ENCODE measurements at regions not wholly inside any gene's neighbourhood (a gene's known extent, or its start where the extent isn't known, plus 50 kb on each side); places are given as distances from the start of the nearest gene placed in this dataset.
A peak's percentile ranks its signal among the peaks of the same experiment; 100 is the strongest.
"Not testable (repeated sequence)": the region's sequence is repeated elsewhere in the genome, so short reads cannot be mapped to it uniquely, and the experiment has no call there.

GRCh38 chr1:219050086-219050821 lies 123.4 kb upstream of the LYPLAL1 start:
- H3K36me3 Mint-ChIP-seq (ENCODE audit: low read depth), result no peaks in the 10 kb centered on the region
- no peak overlapping the region for H3K4me3 Mint-ChIP-seq
- peaks cover 5% of the 10 kb centered on the region for H3K27me3 Mint-ChIP-seq
- H3K9me3 Mint-ChIP-seq, result no peaks in the 10 kb centered on the region
- no peaks in the 10 kb centered on the region for H3K4me1 Mint-ChIP-seq (ENCODE audit: low read depth)
- no peak overlapping the region for H3K27ac Mint-ChIP-seq

DNA sequence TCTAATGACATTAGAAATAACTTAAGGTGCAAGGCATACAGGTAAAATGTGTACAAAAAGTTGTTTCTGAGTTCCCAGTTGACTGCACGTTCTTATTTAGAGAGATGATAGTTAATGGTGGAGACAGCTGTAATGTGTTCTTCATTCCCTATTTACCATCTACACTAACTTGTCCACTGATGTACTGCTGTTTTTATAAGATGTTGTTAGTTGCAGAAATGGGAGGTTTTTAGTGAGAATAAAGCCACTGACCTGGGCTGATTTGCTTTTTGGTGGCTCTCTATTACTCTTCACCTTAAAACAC lies 122.9 kb upstream of the LYPLAL1 start:
- Mint-ChIP-seq H3K27ac (no peak overlapping the region), H3K27me3 (peaks cover 5% of the 10 kb centered on the region), H3K4me1 (ENCODE audit: low read depth) (no peaks in the 10 kb centered on the region), H3K4me3 (no peak overlapping the region), H3K36me3 (ENCODE audit: low read depth) (no peaks in the 10 kb centered on the region), H3K9me3 (no peaks in the 10 kb centered on the region)

DNA sequence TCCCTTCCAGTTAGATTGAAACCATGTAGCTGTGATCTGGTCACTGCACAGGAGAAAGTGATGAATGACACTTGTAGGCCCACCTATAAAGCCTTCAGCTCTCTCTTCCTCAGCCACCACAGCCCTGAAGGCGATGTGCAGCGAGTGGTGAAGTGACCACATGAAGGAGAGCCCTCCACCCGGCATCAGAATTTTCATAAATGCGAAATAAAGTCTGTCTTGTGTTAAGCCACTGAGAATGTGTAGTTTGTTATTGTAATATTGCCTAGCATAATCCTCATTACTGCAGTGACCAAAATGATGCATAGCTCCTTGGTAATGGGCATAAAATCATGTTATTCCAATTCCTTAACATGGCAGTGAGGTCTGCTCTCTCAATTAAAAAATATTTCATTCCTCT lies 122.1 kb upstream of the LYPLAL1 start:
- H3K27me3 Mint-ChIP-seq, result peaks cover 5% of the 10 kb centered on the region
- no peaks in the 10 kb centered on the region for H3K36me3 Mint-ChIP-seq (ENCODE audit: low read depth)
- no peaks in the 10 kb centered on the region for H3K9me3 Mint-ChIP-seq
- no peak overlapping the region for H3K27ac Mint-ChIP-seq
- H3K4me1 Mint-ChIP-seq (ENCODE audit: low read depth), result no peaks in the 10 kb centered on the region
- no peak overlapping the region for H3K4me3 Mint-ChIP-seq

DNA sequence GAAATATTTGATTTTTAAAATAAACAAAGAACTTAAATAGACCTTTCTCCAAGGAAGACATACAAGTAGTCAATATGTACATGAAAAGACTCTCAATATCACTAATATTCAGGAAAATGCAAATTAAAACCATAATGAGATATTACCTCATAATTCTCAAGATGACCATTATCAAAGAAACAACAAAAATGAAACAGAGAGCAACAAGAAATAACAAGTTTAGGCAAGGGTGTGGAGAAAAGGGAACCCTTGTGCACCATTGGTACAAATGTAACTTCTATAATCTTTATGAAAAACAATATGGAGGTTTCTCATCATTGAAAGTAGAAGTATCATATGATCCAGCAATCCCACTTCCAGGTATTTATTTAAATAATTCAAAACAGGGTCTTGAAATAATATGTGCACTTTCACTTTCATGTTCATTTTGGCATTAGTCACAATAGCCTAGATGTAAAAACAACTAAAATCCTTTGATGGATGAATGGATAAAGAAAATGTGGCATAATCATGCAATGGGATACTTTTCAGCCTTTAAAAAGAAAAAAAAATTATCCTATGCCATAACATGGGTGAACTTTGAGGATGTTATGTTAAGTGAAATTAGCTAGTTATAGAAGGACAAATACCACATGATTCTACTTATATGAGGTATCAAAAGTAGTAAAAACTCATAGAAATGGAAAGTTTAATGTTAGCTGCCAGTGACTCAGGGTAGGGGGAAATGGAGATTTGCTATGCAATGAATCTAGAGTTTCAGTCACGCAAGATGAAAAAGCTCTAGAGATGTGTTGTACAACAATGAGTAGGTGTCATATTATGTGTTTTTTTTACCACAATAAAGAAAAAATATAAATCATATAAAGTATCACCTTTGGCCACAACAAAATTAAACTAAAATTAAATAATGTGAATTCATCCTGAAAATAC lies 114.5 kb upstream of the LYPLAL1 start:
- Mint-ChIP-seq H3K4me1 (ENCODE audit: low read depth) (peaks cover 12% of the 10 kb centered on the region), H3K9me3 (peaks cover 4% of the 10 kb centered on the region), H3K27ac (peak overlapping the region; percentile 24), H3K27me3 (peaks cover 3% of the 10 kb centered on the region), H3K36me3 (ENCODE audit: low read depth) (no peaks in the 10 kb centered on the region), H3K4me3 (no peak overlapping the region)

GRCh38 chr1:219060798-219061197 lies 112.9 kb upstream of the LYPLAL1 start:
- Mint-ChIP-seq H3K27ac (no peak overlapping the region), H3K4me1 (ENCODE audit: low read depth) (peaks cover 15% of the 10 kb centered on the region), H3K4me3 (no peak overlapping the region), H3K27me3 (peaks cover 3% of the 10 kb centered on the region), H3K36me3 (ENCODE audit: low read depth) (no peaks in the 10 kb centered on the region), H3K9me3 (peaks cover 4% of the 10 kb centered on the region)

DNA sequence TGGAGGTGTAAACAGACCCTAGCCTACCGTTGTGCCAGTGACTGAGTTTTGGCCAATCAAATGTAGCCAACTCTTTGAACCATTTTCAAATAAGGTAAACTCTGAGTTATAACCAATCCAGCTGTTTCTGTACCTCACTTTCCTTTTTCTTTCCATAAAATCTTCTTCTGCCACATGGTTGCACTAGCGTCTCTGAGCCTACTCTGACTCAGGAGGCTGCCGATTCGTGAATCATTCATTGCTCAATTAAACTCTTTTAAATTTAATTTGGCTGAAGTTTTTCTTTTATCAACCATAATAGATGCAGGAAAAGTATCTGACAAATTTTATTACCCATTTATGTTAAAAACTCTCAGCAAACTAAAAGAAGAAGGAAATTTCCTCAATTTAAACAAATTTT lies 111.5 kb upstream of the LYPLAL1 start:
- Mint-ChIP-seq H3K36me3 (ENCODE audit: low read depth) (no peaks in the 10 kb centered on the region), H3K4me3 (no peak overlapping the region), H3K27me3 (peaks cover 3% of the 10 kb centered on the region), H3K27ac (no peak overlapping the region), H3K4me1 (ENCODE audit: low read depth) (peaks cover 27% of the 10 kb centered on the region), H3K9me3 (peaks cover 3% of the 10 kb centered on the region)

- H3K9me3 Mint-ChIP-seq, result peaks cover 9% of the 10 kb centered on the region
- H3K4me1 Mint-ChIP-seq (ENCODE audit: low read depth), result peaks cover 15% of the 10 kb centered on the region
- no peaks in the 10 kb centered on the region for H3K36me3 Mint-ChIP-seq (ENCODE audit: low read depth)
- no peak overlapping the region for H3K27ac Mint-ChIP-seq
- H3K4me3 Mint-ChIP-seq, result no peak overlapping the region
- peaks cover 3% of the 10 kb centered on the region for H3K27me3 Mint-ChIP-seq
Measured at GRCh38 chr1:219066098-219066497, 107.6 kb upstream of the LYPLAL1 start.

- Mint-ChIP-seq H3K27me3 (peaks cover 3% of the 10 kb centered on the region), H3K4me1 (ENCODE audit: low read depth) (peaks cover 15% of the 10 kb centered on the region), H3K4me3 (no peak overlapping the region), H3K9me3 (peaks cover 9% of the 10 kb centered on the region), H3K27ac (no peak overlapping the region), H3K36me3 (ENCODE audit: low read depth) (no peaks in the 10 kb centered on the region)
Measured at GRCh38 chr1:219066631-219067349, 106.9 kb upstream of the LYPLAL1 start.

DNA sequence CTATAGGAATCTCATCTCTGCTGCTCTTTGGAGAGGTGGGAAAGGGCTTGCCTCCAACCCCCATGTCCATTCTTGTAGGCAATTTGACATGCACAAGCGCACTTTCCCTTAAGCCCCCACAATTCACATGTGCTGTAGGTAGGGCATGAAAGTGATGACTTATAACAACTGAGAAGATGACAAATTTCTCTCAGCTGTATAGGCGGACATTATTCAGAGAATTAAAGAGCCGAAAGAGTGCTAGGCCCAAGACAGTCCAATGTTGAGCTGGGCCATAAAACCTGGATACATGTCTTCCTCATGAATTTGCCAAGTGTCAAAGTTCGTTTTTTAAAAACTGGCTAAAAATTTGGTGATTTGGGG lies 106.3 kb upstream of the LYPLAL1 start:
- Mint-ChIP-seq H3K9me3 (peaks cover 12% of the 10 kb centered on the region), H3K4me1 (ENCODE audit: low read depth) (peaks cover 15% of the 10 kb centered on the region)

DNA sequence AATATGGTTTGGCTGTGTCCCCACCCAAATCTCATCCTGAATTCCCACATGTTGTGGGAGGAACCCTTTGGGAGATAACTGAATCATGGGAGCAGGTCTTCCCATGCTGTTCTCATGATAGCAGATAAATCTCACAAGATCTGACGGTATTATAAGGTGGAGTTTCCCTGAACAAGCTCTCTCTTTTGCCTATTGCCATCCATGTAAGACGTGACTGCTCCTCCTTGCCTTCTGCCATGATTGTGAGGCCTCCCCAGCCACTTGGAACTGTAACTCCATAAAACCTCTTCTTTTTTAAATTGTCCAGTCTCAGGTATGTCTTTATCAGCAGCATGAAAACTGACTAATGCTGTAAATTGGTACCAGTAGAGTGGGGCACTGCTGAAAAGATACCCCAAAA lies 103.3 kb upstream of the LYPLAL1 start:
- H3K27me3 Mint-ChIP-seq; H3K4me3 Mint-ChIP-seq; H3K36me3 Mint-ChIP-seq (ENCODE audit: low read depth); H3K27ac Mint-ChIP-seq: not testable (repeated sequence)
- Mint-ChIP-seq H3K4me1 (ENCODE audit: low read depth) (peaks cover 15% of the 10 kb centered on the region), H3K9me3 (peaks cover 20% of the 10 kb centered on the region)

More for the DNA sequence above, 106.3 kb upstream of the LYPLAL1 start:
- Mint-ChIP-seq H3K4me3 (no peak overlapping the region), H3K36me3 (ENCODE audit: low read depth) (no peaks in the 10 kb centered on the region), H3K27me3 (peaks cover 3% of the 10 kb centered on the region), H3K27ac (no peak overlapping the region)

- H3K27me3 Mint-ChIP-seq, result no peaks in the 10 kb centered on the region
- H3K9me3 Mint-ChIP-seq, result peaks cover 20% of the 10 kb centered on the region
- peaks cover 8% of the 10 kb centered on the region for H3K4me1 Mint-ChIP-seq (ENCODE audit: low read depth)
- H3K27ac Mint-ChIP-seq, result no peak overlapping the region
- no peak overlapping the region for H3K4me3 Mint-ChIP-seq
- H3K36me3 Mint-ChIP-seq (ENCODE audit: low read depth), result no peaks in the 10 kb centered on the region
Measured at GRCh38 chr1:219071209-219071608, 102.5 kb upstream of the LYPLAL1 start.

GRCh38 chr1:219072329-219072728 lies 101.3 kb upstream of the LYPLAL1 start:
- no peak overlapping the region for H3K27ac Mint-ChIP-seq
- no peaks in the 10 kb centered on the region for H3K27me3 Mint-ChIP-seq
- H3K4me3 Mint-ChIP-seq, result no peak overlapping the region

DNA sequence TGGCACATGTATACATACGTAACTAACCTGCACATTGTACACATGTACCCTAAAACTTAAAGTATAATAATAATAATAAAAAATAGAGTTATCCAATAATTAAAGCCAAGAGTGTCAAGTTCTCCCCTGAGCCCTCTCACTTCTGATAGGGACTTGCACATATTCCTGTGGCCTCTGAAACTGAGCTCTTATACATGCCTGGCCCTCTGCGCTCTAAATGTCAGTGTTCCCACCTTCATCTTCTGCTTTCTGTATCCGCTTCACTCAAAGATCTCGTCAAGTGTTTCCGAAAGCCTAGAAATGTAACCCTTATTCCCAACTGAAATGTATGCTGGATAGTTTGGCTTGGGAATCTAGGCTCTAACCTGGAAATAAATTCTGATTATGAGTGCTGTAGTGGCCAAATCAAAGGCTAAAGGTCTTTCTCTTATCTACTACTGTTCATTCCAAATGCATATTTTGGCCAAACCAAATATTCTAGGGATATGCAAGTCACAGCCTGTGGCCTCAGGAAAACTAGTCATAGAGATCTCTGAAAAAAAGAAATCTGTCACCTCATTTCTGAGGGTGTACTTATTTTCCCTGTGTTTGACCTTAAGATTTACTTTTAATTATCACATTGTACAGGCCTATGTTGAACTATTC lies 99.5 kb upstream of the LYPLAL1 start:
- Mint-ChIP-seq H3K27me3 (no peaks in the 10 kb centered on the region), H3K27ac (no peak overlapping the region), H3K9me3 (peaks cover 17% of the 10 kb centered on the region), H3K4me1 (ENCODE audit: low read depth) (no peaks in the 10 kb centered on the region), H3K4me3 (no peak overlapping the region), H3K36me3 (ENCODE audit: low read depth) (no peaks in the 10 kb centered on the region)

More at GRCh38 chr1:219072329-219072728, 101.3 kb upstream of the LYPLAL1 start:
- no peaks in the 10 kb centered on the region for H3K4me1 Mint-ChIP-seq (ENCODE audit: low read depth)
- no peaks in the 10 kb centered on the region for H3K36me3 Mint-ChIP-seq (ENCODE audit: low read depth)
- peaks cover 20% of the 10 kb centered on the region for H3K9me3 Mint-ChIP-seq

DNA sequence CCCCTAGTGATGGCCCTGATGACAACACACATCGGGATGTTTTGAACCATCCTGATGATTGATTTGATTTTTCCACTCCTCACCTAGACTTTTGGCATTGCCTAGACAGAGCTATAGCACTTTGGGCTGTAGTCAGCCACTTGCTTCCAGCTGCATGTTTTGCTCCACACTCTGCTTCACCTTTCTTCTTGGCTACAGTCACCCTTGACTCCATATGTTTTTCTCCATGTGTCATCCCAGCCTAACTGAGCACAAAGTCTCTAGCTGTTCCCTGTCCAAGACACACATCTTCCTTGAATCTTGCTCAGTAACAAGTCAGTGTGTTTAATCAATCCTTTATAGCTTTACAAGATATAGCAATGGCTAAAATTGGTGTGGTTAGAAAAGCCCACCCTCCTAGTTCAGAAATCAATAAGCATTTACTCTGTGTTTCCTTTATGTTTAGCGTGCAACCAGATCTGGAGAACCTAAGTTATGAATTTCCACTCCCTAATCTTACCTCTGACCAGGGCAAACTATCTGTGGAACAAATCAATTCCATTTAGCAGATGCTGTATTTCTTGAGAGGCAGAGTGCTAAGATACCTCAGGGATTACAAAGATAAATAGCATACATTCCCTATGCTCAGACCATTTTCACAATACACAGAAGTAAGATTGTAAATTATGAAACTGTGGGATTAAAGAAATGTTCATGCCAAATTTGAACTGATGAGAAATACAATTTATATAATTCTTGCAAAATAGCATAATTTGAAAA lies 98.4 kb upstream of the LYPLAL1 start:
- Mint-ChIP-seq H3K4me1 (ENCODE audit: low read depth) (no peaks in the 10 kb centered on the region), H3K9me3 (peaks cover 16% of the 10 kb centered on the region), H3K27ac (no peak overlapping the region), H3K27me3 (no peaks in the 10 kb centered on the region), H3K36me3 (ENCODE audit: low read depth) (no peaks in the 10 kb centered on the region), H3K4me3 (no peak overlapping the region)
